HEK293T (cell line): ENCODE measurements at regions not wholly inside any gene's neighbourhood (a gene's known extent, or its start where the extent isn't known, plus 50 kb on each side); places are given as distances from the start of the nearest gene placed in this dataset.

Experiments
- ARNT ChIP-seq: fragments of 450-650 bp; IDR thresholded peaks from 2 replicates; pipeline ENCODE4 v1.6.1; 2017; ENCODE audit warnings: mild to moderate bottlenecking
- CTBP1 ChIP-seq: fragments of 450-650 bp; IDR thresholded peaks from 2 replicates; pipeline ENCODE4 v1.6.1; 2016; ENCODE audit warnings: borderline replicate concordance
- FOXA1 ChIP-seq: fragments of 450-650 bp; IDR thresholded peaks from 2 replicates; pipeline ENCODE4 v1.6.1; 2016; ENCODE audit warnings: mild to moderate bottlenecking
- FOXK2 ChIP-seq: fragments of 450-650 bp; IDR thresholded peaks from 2 replicates; pipeline ENCODE4 v1.6.1; 2016; ENCODE audit warnings: mild to moderate bottlenecking
- FOXM1 ChIP-seq: fragments of 450-650 bp; IDR thresholded peaks from 2 replicates; pipeline ENCODE4 v1.6.1; 2017; ENCODE audit warnings: mild to moderate bottlenecking, borderline replicate concordance
- SP1 ChIP-seq: fragments of 450-650 bp; IDR thresholded peaks from 2 replicates; pipeline ENCODE4 v1.6.1; 2017
- SUZ12 ChIP-seq: fragments of 450-650 bp; IDR thresholded peaks from 2 replicates; pipeline ENCODE4 v1.6.1; 2016; ENCODE audit warnings: mild to moderate bottlenecking
- ZNF384 ChIP-seq: fragments of 450-650 bp; IDR thresholded peaks from 2 replicates; pipeline ENCODE4 v1.6.1; 2016

- TF ChIP-seq ARNT (no peak), ZNF384 (no peak), FOXK2 (no peak), FOXA1 (no peak), CTBP1 (no peak), SP1 (no peak), FOXM1 (no peak), SUZ12 (no peak)
Measured at GRCh38 chr13:58883405-58883804, 1251.9 kb downstream of the PCDH17 start.
